Osteocyte (in vitro differentiated cells): ENCODE measurements at regions not wholly inside any gene's neighbourhood (a gene's known extent, or its start where the extent isn't known, plus 50 kb on each side); places are given as distances from the start of the nearest gene placed in this dataset.
A peak's percentile ranks its signal among the peaks of the same experiment; 100 is the strongest.

Experiments
- DNase-seq: peaks from one replicate; pipeline ENCODE4 v3.0.0; 2021; ENCODE audit warnings: mixed read lengths; ENCODE audit not compliant: unreplicated experiment; ENCODE audit errors: extremely low spot score
- H3K27ac Mint-ChIP-seq: one replicate; pipeline ENCODE4 v1.8.0; 2021; ENCODE audit warnings: mild to moderate bottlenecking, mixed read lengths; ENCODE audit not compliant: unreplicated experiment
- H3K27me3 Mint-ChIP-seq: one replicate; pipeline ENCODE4 v1.8.0; 2021; ENCODE audit warnings: mixed read lengths; ENCODE audit not compliant: unreplicated experiment
- H3K36me3 Mint-ChIP-seq: one replicate; pipeline ENCODE4 v1.8.0; 2021; ENCODE audit warnings: mixed read lengths; ENCODE audit not compliant: unreplicated experiment
- H3K4me1 Mint-ChIP-seq: one replicate; pipeline ENCODE4 v1.8.0; 2021; ENCODE audit warnings: mixed read lengths; ENCODE audit not compliant: unreplicated experiment
- H3K4me3 Mint-ChIP-seq: one replicate; pipeline ENCODE4 v1.8.0; 2021; ENCODE audit warnings: mild to moderate bottlenecking, moderate library complexity, mixed read lengths; ENCODE audit not compliant: unreplicated experiment
- H3K9me3 Mint-ChIP-seq: one replicate; pipeline ENCODE4 v1.8.0; 2021; ENCODE audit warnings: mixed read lengths; ENCODE audit not compliant: unreplicated experiment
- TF ChIP-seq, protein P1 (sequence below): fragments of 200-600 bp; sonication (generic); IDR thresholded peaks from 2 replicates; pipeline ENCODE4 v1.5.0; 2021; ENCODE audit warnings: antibody characterized with exemption, mild to moderate bottlenecking, moderate library complexity

DNA sequence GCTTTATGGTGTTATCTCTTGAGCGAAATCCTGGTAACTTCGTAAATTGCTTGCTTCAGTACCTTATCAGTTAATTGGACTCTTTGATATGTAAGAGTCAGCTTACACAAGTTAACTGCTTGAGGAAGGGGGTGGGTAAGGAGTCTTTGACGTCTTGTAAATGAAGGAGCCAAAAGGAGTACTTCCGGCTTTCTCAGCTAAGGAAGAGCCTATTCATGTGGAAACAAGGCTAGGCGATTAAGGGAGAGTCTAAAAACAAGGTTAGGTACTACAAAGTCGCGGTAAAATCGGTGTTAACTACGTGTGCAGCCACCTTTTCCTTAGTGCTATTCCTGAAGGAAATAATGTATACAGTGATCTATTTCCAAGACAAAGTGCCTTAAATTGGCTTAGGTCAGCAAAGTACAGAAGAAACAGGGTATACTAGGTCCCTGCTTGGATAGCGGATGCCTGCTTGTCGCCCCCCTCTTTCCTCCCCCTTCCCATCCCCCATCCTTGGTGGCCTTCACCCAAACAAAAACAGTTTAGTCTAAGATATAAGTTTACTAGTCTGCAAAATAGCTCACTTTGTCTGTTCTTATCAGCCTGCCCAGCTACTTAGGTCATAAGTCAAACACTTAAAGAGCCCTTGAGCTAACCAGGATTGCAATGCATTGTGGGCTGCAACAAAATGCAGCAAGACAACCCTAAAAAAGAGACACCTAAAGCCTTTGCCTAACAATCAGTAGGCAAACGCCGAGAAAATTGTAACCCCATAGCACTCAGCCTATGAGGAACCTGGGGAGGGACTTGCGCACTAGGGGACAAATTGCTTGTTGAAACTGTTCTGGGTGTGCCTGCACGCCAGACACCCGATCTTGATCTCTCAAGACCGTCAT lies 147.3 kb downstream of the TRIM27 start:
- Mint-ChIP-seq H3K4me3 (no peak overlapping the region), H3K4me1 (peaks cover 3% of the 10 kb centered on the region), H3K27me3 (peaks cover 86% of the 10 kb centered on the region)

DNA sequence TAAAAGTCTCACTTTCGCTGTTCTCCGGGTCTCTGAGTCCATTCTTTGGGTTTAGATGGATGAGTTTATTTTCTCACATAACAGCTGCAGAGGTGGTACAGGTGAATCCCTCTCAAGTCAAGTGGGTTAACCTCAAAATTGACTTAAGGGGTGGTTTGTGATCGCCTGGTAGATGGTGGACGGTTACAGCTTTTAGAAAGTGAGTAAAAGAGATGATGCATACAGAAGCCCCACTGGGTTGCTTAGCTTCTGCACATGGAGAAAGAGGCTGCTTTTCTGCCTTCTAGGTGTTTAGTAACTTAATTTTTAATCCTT lies 146.7 kb downstream of the TRIM27 start:
- Mint-ChIP-seq H3K4me1 (peaks cover 3% of the 10 kb centered on the region), H3K4me3 (no peak overlapping the region)
- TF ChIP-seq, protein P1, sequence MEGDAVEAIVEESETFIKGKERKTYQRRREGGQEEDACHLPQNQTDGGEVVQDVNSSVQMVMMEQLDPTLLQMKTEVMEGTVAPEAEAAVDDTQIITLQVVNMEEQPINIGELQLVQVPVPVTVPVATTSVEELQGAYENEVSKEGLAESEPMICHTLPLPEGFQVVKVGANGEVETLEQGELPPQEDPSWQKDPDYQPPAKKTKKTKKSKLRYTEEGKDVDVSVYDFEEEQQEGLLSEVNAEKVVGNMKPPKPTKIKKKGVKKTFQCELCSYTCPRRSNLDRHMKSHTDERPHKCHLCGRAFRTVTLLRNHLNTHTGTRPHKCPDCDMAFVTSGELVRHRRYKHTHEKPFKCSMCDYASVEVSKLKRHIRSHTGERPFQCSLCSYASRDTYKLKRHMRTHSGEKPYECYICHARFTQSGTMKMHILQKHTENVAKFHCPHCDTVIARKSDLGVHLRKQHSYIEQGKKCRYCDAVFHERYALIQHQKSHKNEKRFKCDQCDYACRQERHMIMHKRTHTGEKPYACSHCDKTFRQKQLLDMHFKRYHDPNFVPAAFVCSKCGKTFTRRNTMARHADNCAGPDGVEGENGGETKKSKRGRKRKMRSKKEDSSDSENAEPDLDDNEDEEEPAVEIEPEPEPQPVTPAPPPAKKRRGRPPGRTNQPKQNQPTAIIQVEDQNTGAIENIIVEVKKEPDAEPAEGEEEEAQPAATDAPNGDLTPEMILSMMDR = no peak

More for the DNA sequence above, 147.3 kb downstream of the TRIM27 start:
- Mint-ChIP-seq H3K9me3 (no peaks in the 10 kb centered on the region), H3K36me3 (no peaks in the 10 kb centered on the region), H3K27ac (no peak overlapping the region)
- DNase-seq = no peak
- TF ChIP-seq, protein P1 = no peak

DNA sequence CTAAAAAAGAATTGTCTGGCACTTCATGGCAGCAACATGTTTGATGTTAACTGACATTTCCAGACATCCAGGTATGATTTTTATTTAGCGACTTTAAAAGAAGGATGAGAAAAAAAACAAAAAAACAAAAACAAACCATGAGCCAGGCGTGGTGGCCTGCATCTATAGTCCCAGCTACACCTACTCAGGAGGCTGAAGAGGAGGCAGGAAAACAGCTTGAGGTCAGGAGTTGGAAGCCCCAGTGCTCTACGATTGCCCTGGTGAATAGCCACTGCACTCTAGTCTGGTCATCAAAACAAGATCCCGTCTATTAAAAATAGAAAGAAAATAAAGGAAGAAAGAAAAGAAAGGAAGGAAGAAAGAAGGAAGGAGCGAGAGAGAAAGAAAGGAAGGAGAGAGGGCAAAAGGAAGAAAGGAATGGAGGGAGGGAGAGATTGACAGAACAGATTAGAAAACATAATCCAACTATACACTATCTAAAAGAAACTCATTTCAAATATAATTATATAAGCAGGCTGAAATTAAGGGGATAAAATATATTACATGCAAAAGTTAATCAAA lies 141.6 kb downstream of the TRIM27 start:
- DNase-seq = no peak
- no peaks in the 10 kb centered on the region for H3K36me3 Mint-ChIP-seq
- H3K4me3 Mint-ChIP-seq = no peak overlapping the region
- H3K27ac Mint-ChIP-seq = no peak overlapping the region
- H3K27me3 Mint-ChIP-seq = peaks cover 62% of the 10 kb centered on the region
- TF ChIP-seq, protein P1 = no peak
- H3K4me1 Mint-ChIP-seq = no peaks in the 10 kb centered on the region
- H3K9me3 Mint-ChIP-seq = no peaks in the 10 kb centered on the region

More for the DNA sequence above, 146.7 kb downstream of the TRIM27 start:
- Mint-ChIP-seq H3K9me3 (no peaks in the 10 kb centered on the region), H3K27me3 (peaks cover 81% of the 10 kb centered on the region), H3K27ac (no peak overlapping the region), H3K36me3 (no peaks in the 10 kb centered on the region)
- DNase-seq = no peak

DNA sequence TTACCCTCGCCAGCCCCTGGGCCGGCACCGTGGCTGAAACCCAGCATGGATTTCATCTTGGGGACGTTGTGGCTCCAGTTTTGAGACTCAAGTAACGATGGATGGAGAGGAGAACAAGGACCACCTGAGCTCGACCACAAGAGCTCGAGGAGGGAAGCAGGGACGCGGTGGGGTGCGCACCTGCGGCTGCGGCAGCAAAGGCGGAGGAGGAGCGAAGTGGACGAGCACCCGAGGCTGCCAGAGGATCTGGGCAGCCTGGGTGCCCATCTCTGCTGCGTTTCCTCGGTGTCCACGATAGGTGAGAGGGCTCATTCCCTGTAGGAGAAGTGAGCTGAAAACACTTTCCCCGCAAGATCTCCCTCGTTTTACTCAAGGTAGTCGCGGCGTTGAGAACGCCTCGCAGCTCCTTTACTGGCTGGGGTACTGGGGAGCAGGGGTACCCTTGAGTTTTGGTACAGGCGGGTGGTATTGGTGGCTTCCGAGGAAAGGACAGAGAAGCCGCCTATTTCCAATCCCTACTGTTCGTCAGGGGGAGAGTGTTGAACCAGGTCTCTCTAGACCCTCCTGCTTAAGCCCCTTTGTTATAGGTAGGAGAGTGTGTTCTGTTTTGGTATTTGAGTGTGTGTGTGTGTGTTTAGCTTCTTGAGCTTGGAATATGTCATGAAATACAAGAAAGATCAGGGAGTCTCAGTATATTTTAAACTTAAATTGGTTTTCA lies 137.7 kb downstream of the TRIM27 start:
- no peak for DNase-seq
- TF ChIP-seq, protein P1 = no peak
- Mint-ChIP-seq H3K4me3 (no peak overlapping the region), H3K36me3 (no peaks in the 10 kb centered on the region), H3K9me3 (no peaks in the 10 kb centered on the region), H3K4me1 (peaks cover 20% of the 10 kb centered on the region), H3K27ac (no peak overlapping the region), H3K27me3 (peaks cover 61% of the 10 kb centered on the region)

DNA sequence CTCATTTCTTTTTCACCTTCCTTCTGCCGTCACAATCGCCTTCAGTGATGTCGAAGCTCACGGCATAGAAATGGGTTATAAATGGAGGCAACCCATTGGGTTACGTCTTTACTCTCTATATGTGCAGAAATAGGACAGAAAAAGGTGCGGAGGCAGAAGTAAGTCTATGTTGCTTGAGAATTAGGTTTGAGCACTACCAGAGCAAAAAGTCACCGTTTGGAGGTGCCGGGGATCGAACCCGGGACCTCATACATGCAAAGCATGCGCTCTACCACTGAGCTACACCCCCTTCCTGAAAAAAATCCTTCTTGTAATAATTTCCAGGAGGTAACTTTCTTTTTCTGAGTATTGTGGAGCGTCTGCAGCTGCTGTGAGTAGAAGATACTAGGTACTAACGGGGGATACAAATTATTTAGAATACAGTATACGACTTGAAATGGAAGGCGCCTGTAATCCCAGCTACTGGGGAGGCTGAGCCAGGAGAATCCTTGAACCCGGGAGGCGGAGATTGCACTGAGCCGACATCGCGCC lies 134.2 kb downstream of the TRIM27 start:
- H3K27ac Mint-ChIP-seq = no peak overlapping the region
- H3K4me1 Mint-ChIP-seq = peaks cover 30% of the 10 kb centered on the region
- H3K9me3 Mint-ChIP-seq = no peaks in the 10 kb centered on the region
- DNase-seq = no peak
- H3K27me3 Mint-ChIP-seq = peaks cover 60% of the 10 kb centered on the region
- H3K4me3 Mint-ChIP-seq = peak overlapping the region; percentile 78
- no peaks in the 10 kb centered on the region for H3K36me3 Mint-ChIP-seq
- TF ChIP-seq, protein P1 = no peak
